ENCODE measurements at regions not wholly inside any gene's neighbourhood (a gene's known extent, or its start where the extent isn't known, plus 50 kb on each side); places are given as distances from the start of the nearest gene placed in this dataset.

GRCh38 chr13:82202398-82202797 lies 1679.9 kb downstream of the SLITRK1 start:
- TF ChIP-seq CTCF (IDR thresholded peaks at IDR 0.05) = no peak
- no peak for TF ChIP-seq POLR2A (IDR thresholded peaks at IDR 0.05)
